H1 (cell line): ENCODE measurements at regions not wholly inside any gene's neighbourhood (a gene's known extent, or its start where the extent isn't known, plus 50 kb on each side); places are given as distances from the start of the nearest gene placed in this dataset.
A peak's percentile ranks its signal among the peaks of the same experiment; 100 is the strongest.

Experiments used
- CTCF ChIA-PET: fragments of 300-600 bp; sonication (Branson Sonifier 250); formaldehyde crosslinking; loops from one replicate; lab custom pipeline; 2021; ENCODE audit not compliant: partially characterized antibody; lab: Charles Lee
- POLR2A ChIA-PET: fragments of 300-600 bp; sonication (Branson Sonifier 250); formaldehyde crosslinking; loops from one replicate; lab custom pipeline; 2021; ENCODE audit warnings: inconsistent platforms; ENCODE audit not compliant: partially characterized antibody; lab: Charles Lee
- DNase-seq, 2 experiments: peaks; one replicate each; pipeline versions ENCODE4 v3.0.0 to v3.0.0-alpha.2; 2010 to 2022; ENCODE audit warnings: low spot score in 2 of 2, low read depth in 1 of 2, mixed read lengths in 1 of 2
- FAIRE-seq: peaks from 2 replicates; lab custom pipeline; 2011; peaks lifted over from hg19 to GRCh38; lab: Jason Lieb, UNC
- H2AFZ ChIP-seq: 2 replicates; pipeline ENCODE4 v1.8.1; 2012; ENCODE audit warnings: low read length, inconsistent platforms
- H2AK5ac ChIP-seq: 2 replicates; pipeline ENCODE4 v1.6.1; 2013; ENCODE audit warnings: low read depth, low read length
- H2BK120ac ChIP-seq: replicated peaks from 2 replicates; pipeline ENCODE3; 2013; ENCODE audit warnings: low read depth, low read length, inconsistent platforms
- H2BK12ac ChIP-seq: 2 replicates; pipeline ENCODE4 v1.6.1; 2013; ENCODE audit warnings: low read depth, low read length
- H2BK15ac ChIP-seq: 2 replicates; pipeline ENCODE4 v1.6.1; 2013; ENCODE audit warnings: low read length
- H2BK20ac ChIP-seq: 2 replicates; pipeline ENCODE4 v1.6.1; 2013; ENCODE audit warnings: low read length
- H2BK5ac ChIP-seq: 2 replicates; pipeline ENCODE4 v1.6.1; 2013; ENCODE audit warnings: low read depth, low read length
- H3K14ac ChIP-seq: 2 replicates; pipeline ENCODE4 v1.6.1; 2013; ENCODE audit warnings: inconsistent platforms; ENCODE audit not compliant: insufficient read length
- H3K18ac ChIP-seq: 2 replicates; pipeline ENCODE4 v1.6.1; 2013; ENCODE audit warnings: low read length; ENCODE audit errors: extremely low read depth
- H3K23ac ChIP-seq: 2 replicates; pipeline ENCODE4 v1.6.1; 2013; ENCODE audit warnings: inconsistent platforms; ENCODE audit not compliant: insufficient read length
- H3K23me2 ChIP-seq: 2 replicates; pipeline ENCODE4 v1.6.1; 2013; ENCODE audit warnings: low read depth, low read length
- H3K27ac ChIP-seq: 2 replicates; pipeline ENCODE4 v1.6.1; 2011; ENCODE audit warnings: low read depth, low read length, inconsistent platforms
- H3K27me3 ChIP-seq, 4 experiments: replicated peaks in 1 of 4; 1 replicate in 1 of 4; 2 replicates in 3 of 4; pipeline versions ENCODE4 v1.6.1 to v1.8.1; 2011 to 2013; ENCODE audit warnings: low read length in 3 of 4, mild to moderate bottlenecking in 3 of 4, inconsistent platforms in 2 of 4, mixed read lengths in 2 of 4, moderate library complexity in 1 of 4; ENCODE audit not compliant: control insufficient read depth in 3 of 4, insufficient read depth in 3 of 4; ENCODE audit errors: extremely low read depth in 1 of 4
- H3K36me3 ChIP-seq, 4 experiments: 2 replicates each; pipeline versions ENCODE4 v1.6.1 to v1.8.1; 2011 to 2013; ENCODE audit warnings: mild to moderate bottlenecking in 4 of 4, low read length in 3 of 4, moderate library complexity in 2 of 4, control low read depth in 1 of 4, inconsistent platforms in 1 of 4; ENCODE audit not compliant: insufficient read depth in 4 of 4, control insufficient read depth in 2 of 4
- H3K4ac ChIP-seq: replicated peaks from 2 replicates; pipeline ENCODE3; 2013; ENCODE audit warnings: low read length, low read depth, mixed read lengths, inconsistent platforms; ENCODE audit not compliant: insufficient read length
- H3K4me1 ChIP-seq, 4 experiments: replicated peaks in 1 of 4; 1 replicate in 1 of 4; 2 replicates in 3 of 4; pipeline versions ENCODE4 v1.6.1 to v1.8.1; 2011 to 2013; ENCODE audit warnings: low read length in 3 of 4, inconsistent platforms in 2 of 4, mixed read lengths in 1 of 4; ENCODE audit not compliant: insufficient read depth in 4 of 4, control insufficient read depth in 3 of 4
- H3K4me2 ChIP-seq, 2 experiments: 2 replicates each; pipeline versions ENCODE4 v1.6.1 to v1.8.1; 2011 to 2013; ENCODE audit warnings: low read depth in 2 of 2, low read length in 2 of 2, control low read depth in 1 of 2, inconsistent platforms in 1 of 2, mild to moderate bottlenecking in 1 of 2; ENCODE audit not compliant: insufficient read depth in 1 of 2
- H3K4me3 ChIP-seq, 4 experiments: fragments of 200-600, 300-600 bp in 1 of 4; sonication (generic), shearing (Covaris generic), sonication (Bioruptor Twin) in 1 of 4; 2 replicates each; pipeline versions ENCODE4 v1.5.1 to v1.8.1; 2011 to 2016; ENCODE audit warnings: low read length in 4 of 4, low read depth in 3 of 4, control low read depth in 2 of 4, inconsistent platforms in 2 of 4, mild to moderate bottlenecking in 2 of 4, mixed read lengths in 1 of 4, moderate library complexity in 1 of 4; ENCODE audit not compliant: insufficient read depth in 2 of 4; ENCODE audit errors: extremely low read depth in 1 of 4
- H3K56ac ChIP-seq: replicated peaks from 2 replicates; pipeline ENCODE3; 2013; ENCODE audit warnings: low read depth, mild to moderate bottlenecking, mixed read lengths, low read length, inconsistent platforms; ENCODE audit not compliant: insufficient read length
- H3K79me1 ChIP-seq: 2 replicates; pipeline ENCODE4 v1.6.1; 2013; ENCODE audit warnings: low read depth, low read length, control low read depth
- H3K79me2 ChIP-seq, 2 experiments: 2 replicates each; pipeline versions ENCODE4 v1.6.1 to v1.8.1; 2012 to 2013; ENCODE audit warnings: low read length in 2 of 2, mild to moderate bottlenecking in 2 of 2, inconsistent platforms in 1 of 2; ENCODE audit not compliant: insufficient read depth in 2 of 2, control insufficient read depth in 1 of 2
- H3K9ac ChIP-seq, 4 experiments: replicated peaks in 1 of 4; 1 replicate in 1 of 4; 2 replicates in 3 of 4; pipeline versions ENCODE4 v1.6.1 to v1.8.1; 2011 to 2013; ENCODE audit warnings: low read depth in 3 of 4, low read length in 3 of 4, control low read depth in 2 of 4, mild to moderate bottlenecking in 2 of 4, moderate library complexity in 2 of 4, inconsistent platforms in 1 of 4; ENCODE audit errors: extremely low read depth in 1 of 4
- H3K9me3 ChIP-seq, 2 experiments: 2 replicates each; pipeline versions ENCODE4 v1.6.1 to v1.8.1; 2012 to 2013; ENCODE audit warnings: mild to moderate bottlenecking in 2 of 2, moderate library complexity in 2 of 2, control low read depth in 1 of 2, inconsistent platforms in 1 of 2, low read depth in 1 of 2, low read length in 1 of 2, mixed read lengths in 1 of 2; ENCODE audit not compliant: insufficient read depth in 2 of 2
- H4K20me1 ChIP-seq, 2 experiments: replicated peaks in 1 of 2; 2 replicates each; pipeline versions ENCODE3 to v1.8.1; 2011 to 2013; ENCODE audit warnings: inconsistent platforms in 2 of 2, low read length in 2 of 2, mild to moderate bottlenecking in 1 of 2; ENCODE audit not compliant: insufficient read depth in 2 of 2, control insufficient read depth in 1 of 2
- H4K5ac ChIP-seq: 2 replicates; pipeline ENCODE4 v1.6.1; 2013; ENCODE audit warnings: low read length, low read depth, mixed read lengths, inconsistent platforms; ENCODE audit not compliant: insufficient read length
- H4K8ac ChIP-seq: 2 replicates; pipeline ENCODE4 v1.8.0; 2013; ENCODE audit warnings: mild to moderate bottlenecking, moderate library complexity, low read length, inconsistent platforms; ENCODE audit not compliant: insufficient read depth; ENCODE audit errors: extremely low read depth
- H4K91ac ChIP-seq: replicated peaks from 2 replicates; pipeline ENCODE3; 2013; ENCODE audit warnings: low read length, mixed read lengths, inconsistent platforms; ENCODE audit not compliant: insufficient read length
- CBX5 ChIP-seq: fragments of 300-800, 300-1000 bp; sonication (generic); IDR thresholded peaks from 2 replicates; pipeline ENCODE4 v1.7.1; 2016; ENCODE audit warnings: antibody characterized with exemption, low read length, low read depth
- CREB1 ChIP-seq: IDR thresholded peaks from 2 replicates; pipeline ENCODE4 v1.6.1; 2012; ENCODE audit warnings: inconsistent platforms
- GTF2F1 ChIP-seq: IDR thresholded peaks from 2 replicates; pipeline ENCODE4 v1.6.1; 2012; ENCODE audit warnings: low read depth, low read length, improper control_type of control experiment, borderline replicate concordance
- SIX5 ChIP-seq: IDR thresholded peaks from 2 replicates; pipeline ENCODE4 v1.6.1; 2011; ENCODE audit warnings: mild to moderate bottlenecking, low read depth, low read length
- SP1 ChIP-seq: IDR thresholded peaks from 2 replicates; pipeline ENCODE4 v1.6.1; 2011; ENCODE audit warnings: low read depth, low read length
- SP2 ChIP-seq: IDR thresholded peaks from 2 replicates; pipeline ENCODE4 v1.6.1; 2012; ENCODE audit warnings: mild to moderate bottlenecking, low read length, inconsistent platforms
- SRF ChIP-seq: IDR thresholded peaks from 2 replicates; pipeline ENCODE4 v1.6.1; 2011; ENCODE audit warnings: mild to moderate bottlenecking, low read depth, low read length, moderate library complexity
- USF2 ChIP-seq: IDR thresholded peaks from 2 replicates; pipeline ENCODE4 v1.6.1; 2011; ENCODE audit warnings: low read length, improper control_type of control experiment
- WGBS, 2 experiments: shearing (Covaris generic) in 1 of 2; methylation state at CpG; one replicate each; pipeline versions ENCODE4 v1.1.6 to v1.1.7; 2013 to 2015; ENCODE audit warnings: low lambda C conversion rate in 2 of 2, mixed read lengths in 2 of 2, inconsistent platforms in 1 of 2, low coverage in 1 of 2, missing lambda C conversion rate in 1 of 2; ENCODE audit not compliant: insufficient replicate concordance in 2 of 2, insufficient coverage in 1 of 2, insufficient read length in 1 of 2; ENCODE audit errors: extremely low coverage in 1 of 2, missing lambda C conversion rate in 1 of 2; 5-methylcytosine and 5-hydroxymethylcytosine counted together
- TF ChIP-seq, protein P1 (sequence below), 3 experiments: IDR thresholded peaks; 1 replicate in 2 of 3; 2 replicates in 1 of 3; pipeline versions ENCODE4 v1.5.1 to v1.6.1; 2011; ENCODE audit warnings: low read length in 3 of 3, mild to moderate bottlenecking in 3 of 3, inconsistent platforms in 2 of 3, low read depth in 1 of 3, moderate library complexity in 1 of 3; ENCODE audit not compliant: insufficient read depth in 1 of 3; ENCODE audit errors: control extremely low read depth in 1 of 3

- H3K4me1 ChIP-seq: no peaks in the 10 kb centered on the region
- H3K14ac ChIP-seq: no peak overlapping the region
- no peak overlapping the region for H2AK5ac ChIP-seq
- no peak overlapping the region for H3K18ac ChIP-seq
- no peak for DNase-seq
- no peak overlapping the region for H4K91ac ChIP-seq
- H3K9ac ChIP-seq: no peak overlapping the region
- H2BK5ac ChIP-seq: no peak overlapping the region
- no peak overlapping the region for H3K27ac ChIP-seq
- H2BK20ac ChIP-seq: no peak overlapping the region
- peak; percentile 19 for FAIRE-seq
- ChIA-PET CTCF (interaction anchor here (0.9 to 1.6 kb wide), 2 partner anchors 9 to 10 kb away, joined by 3 to 6 read pairs; no protein-coding TSS in a partner anchor), POLR2A (no interaction called here)
- H4K5ac ChIP-seq: no peak overlapping the region
- H3K4me3 ChIP-seq: no peak overlapping the region
- no peak overlapping the region for H3K56ac ChIP-seq
- H2BK15ac ChIP-seq: no peak overlapping the region
- peaks cover 0 to 2% of the 10 kb centered on the region in 2 experiments; a peak in 2 of 4 replicates for H3K9me3 ChIP-seq
- H2BK12ac ChIP-seq: no peak overlapping the region
- H3K4ac ChIP-seq: no peak overlapping the region
- no peak overlapping the region for H3K23ac ChIP-seq
- H2BK120ac ChIP-seq: no peak overlapping the region
- no peaks in the 10 kb centered on the region for H3K23me2 ChIP-seq
- no peaks in the 10 kb centered on the region for H3K79me2 ChIP-seq
- H3K27me3 ChIP-seq: no peaks in the 10 kb centered on the region
- H4K8ac ChIP-seq: no peak overlapping the region
- WGBS, 2 experiments: 79% methylated on average over 2 of the region's 2 CpGs; no CpG with 5 or more reads in 1 of the 2 experiments
- no peak overlapping the region for H2AFZ ChIP-seq
- no peaks in the 10 kb centered on the region for H3K36me3 ChIP-seq
- H4K20me1 ChIP-seq: no peaks in the 10 kb centered on the region
- H3K79me1 ChIP-seq: no peaks in the 10 kb centered on the region
- H3K4me2 ChIP-seq: no peak overlapping the region
- TF ChIP-seq SP1 (no peak), USF2 (no peak), SP2 (no peak), CBX5 (no peak), SIX5 (no peak), CREB1 (no peak), SRF (no peak), GTF2F1 (no peak)
- TF ChIP-seq, protein P1, sequence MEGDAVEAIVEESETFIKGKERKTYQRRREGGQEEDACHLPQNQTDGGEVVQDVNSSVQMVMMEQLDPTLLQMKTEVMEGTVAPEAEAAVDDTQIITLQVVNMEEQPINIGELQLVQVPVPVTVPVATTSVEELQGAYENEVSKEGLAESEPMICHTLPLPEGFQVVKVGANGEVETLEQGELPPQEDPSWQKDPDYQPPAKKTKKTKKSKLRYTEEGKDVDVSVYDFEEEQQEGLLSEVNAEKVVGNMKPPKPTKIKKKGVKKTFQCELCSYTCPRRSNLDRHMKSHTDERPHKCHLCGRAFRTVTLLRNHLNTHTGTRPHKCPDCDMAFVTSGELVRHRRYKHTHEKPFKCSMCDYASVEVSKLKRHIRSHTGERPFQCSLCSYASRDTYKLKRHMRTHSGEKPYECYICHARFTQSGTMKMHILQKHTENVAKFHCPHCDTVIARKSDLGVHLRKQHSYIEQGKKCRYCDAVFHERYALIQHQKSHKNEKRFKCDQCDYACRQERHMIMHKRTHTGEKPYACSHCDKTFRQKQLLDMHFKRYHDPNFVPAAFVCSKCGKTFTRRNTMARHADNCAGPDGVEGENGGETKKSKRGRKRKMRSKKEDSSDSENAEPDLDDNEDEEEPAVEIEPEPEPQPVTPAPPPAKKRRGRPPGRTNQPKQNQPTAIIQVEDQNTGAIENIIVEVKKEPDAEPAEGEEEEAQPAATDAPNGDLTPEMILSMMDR (IDR thresholded peaks at IDR 0.05; ENCODE audit: control extremely low read depth in 1 of 3, insufficient read depth in 1 of 3, low read depth in 1 of 3, low read length in 3 of 3): peak in 2 of 3 experiments; percentile 20 to 61; a peak in 2 of 4 replicates
Measured at GRCh38 chr11:38411149-38411548, 1813.1 kb upstream of the RAG2 start.
